HepG2 (cell line): ENCODE measurements at regions not wholly inside any gene's neighbourhood (a gene's known extent, or its start where the extent isn't known, plus 50 kb on each side); places are given as distances from the start of the nearest gene placed in this dataset.

ENCODE experiments used
- CTCF ChIP-seq: sonication (generic); formaldehyde crosslinking; IDR thresholded peaks from 2 replicates; pipeline ENCODE4 v1.5.0; 2020; ENCODE audit warnings: mild to moderate bottlenecking, missing genetic modification reagents, moderate library complexity
- ELF1 ChIP-seq: sonication (generic); formaldehyde crosslinking; IDR thresholded peaks from 2 replicates; pipeline ENCODE4 v1.4.0; 2020; ENCODE audit warnings: missing genetic modification reagents
- GATAD2A ChIP-seq: IDR thresholded peaks from 2 replicates; pipeline ENCODE4 v1.6.1; 2016
- IRF2 ChIP-seq: IDR thresholded peaks from 2 replicates; pipeline ENCODE4 v1.6.1; 2018; ENCODE audit warnings: missing genetic modification reagents, missing compliant biosample characterization
- IRX3 ChIP-seq: sonication (generic); formaldehyde crosslinking; IDR thresholded peaks from 2 replicates; pipeline ENCODE4 v1.8.1; 2023; ENCODE audit warnings: mild to moderate bottlenecking, low read depth, missing genetic modification reagents, borderline replicate concordance
- NFE2L1 ChIP-seq: sonication (generic); formaldehyde crosslinking; IDR thresholded peaks from 2 replicates; pipeline ENCODE4 v1.4.0; 2020; ENCODE audit warnings: missing genetic modification reagents, mild to moderate bottlenecking, borderline replicate concordance
- PBX2 ChIP-seq: IDR thresholded peaks from 2 replicates; pipeline ENCODE4 v1.6.1; 2016; ENCODE audit warnings: control low read depth
- PRPF4 ChIP-seq: fragments of 200-400 bp; formaldehyde crosslinking; IDR thresholded peaks from 2 replicates; pipeline ENCODE4 v1.6.1; 2016; ENCODE audit warnings: low read length, low read depth; ENCODE audit not compliant: poor library complexity, severe bottlenecking
- TRIM24 ChIP-seq: sonication (generic); formaldehyde crosslinking; IDR thresholded peaks from 2 replicates; pipeline ENCODE4 v1.8.0; 2022; ENCODE audit warnings: mild to moderate bottlenecking, missing genetic modification reagents
- ZNF766 ChIP-seq: sonication (generic); formaldehyde crosslinking; IDR thresholded peaks from 2 replicates; pipeline ENCODE4 v1.5.0; 2020; ENCODE audit warnings: missing genetic modification reagents, borderline replicate concordance
- ZNF891 ChIP-seq: sonication (generic); formaldehyde crosslinking; IDR thresholded peaks from 2 replicates; pipeline ENCODE4 v1.5.0; 2020; ENCODE audit warnings: mild to moderate bottlenecking, missing genetic modification reagents
- TF ChIP-seq, protein P1 (sequence below): sonication (generic); formaldehyde crosslinking; IDR thresholded peaks from 2 replicates; pipeline ENCODE4 v1.5.0; 2020; ENCODE audit warnings: missing genetic modification reagents

GRCh38 chr2:145760781-145761649 lies 1241.1 kb upstream of the ZEB2 start:
- TF ChIP-seq ZNF766 (CRISPR knock-in tag), result no peak
- TF ChIP-seq IRX3 (CRISPR knock-in tag), result no peak
- TF ChIP-seq PRPF4, result no peak
- TF ChIP-seq ZNF891 (CRISPR knock-in tag), result no peak
- TF ChIP-seq GATAD2A, result peak; percentile 96
- TF ChIP-seq CTCF (CRISPR knock-in tag), result no peak
- peak; percentile 87 for TF ChIP-seq IRF2 (CRISPR knock-in tag)
- TF ChIP-seq PBX2 (CRISPR knock-in tag), result no peak; the same call in 1 of the 2 replicates
- TF ChIP-seq NFE2L1, result no peak
- peak; percentile 12 for TF ChIP-seq ELF1 (CRISPR knock-in tag)
- TF ChIP-seq, protein P1, sequence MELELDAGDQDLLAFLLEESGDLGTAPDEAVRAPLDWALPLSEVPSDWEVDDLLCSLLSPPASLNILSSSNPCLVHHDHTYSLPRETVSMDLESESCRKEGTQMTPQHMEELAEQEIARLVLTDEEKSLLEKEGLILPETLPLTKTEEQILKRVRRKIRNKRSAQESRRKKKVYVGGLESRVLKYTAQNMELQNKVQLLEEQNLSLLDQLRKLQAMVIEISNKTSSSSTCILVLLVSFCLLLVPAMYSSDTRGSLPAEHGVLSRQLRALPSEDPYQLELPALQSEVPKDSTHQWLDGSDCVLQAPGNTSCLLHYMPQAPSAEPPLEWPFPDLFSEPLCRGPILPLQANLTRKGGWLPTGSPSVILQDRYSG (CRISPR knock-in tag), result 0 out of 2 replicates have a peak, but pooled peaks have one; percentile 60
- peak; percentile 65; the same call in 1 of the 2 replicates for TF ChIP-seq TRIM24 (CRISPR knock-in tag)
